ENCODE measurements at regions not wholly inside any gene's neighbourhood (a gene's known extent, or its start where the extent isn't known, plus 50 kb on each side); places are given as distances from the start of the nearest gene placed in this dataset.

DNA sequence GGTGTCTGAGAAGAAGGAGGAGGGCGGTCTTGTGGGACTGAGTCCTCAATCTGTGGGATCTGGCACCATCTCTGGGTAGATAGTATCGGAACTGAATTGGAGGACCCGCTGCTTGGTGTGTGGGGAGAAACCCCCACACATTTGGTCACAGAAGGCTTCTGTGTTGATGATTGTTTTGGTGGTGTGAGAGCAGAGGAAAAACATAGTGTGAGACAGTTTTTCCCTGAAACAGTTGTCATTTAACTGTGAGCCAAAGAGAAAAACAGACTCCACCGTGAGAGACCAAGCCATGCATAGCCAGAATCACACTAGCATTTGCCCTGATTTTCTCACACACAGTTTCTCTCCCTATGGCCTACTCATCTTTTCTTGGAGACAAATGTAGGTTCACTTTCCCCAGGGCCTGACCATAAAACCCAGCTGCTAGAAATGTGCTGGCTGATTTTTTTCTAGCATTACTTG is 91.4 kb upstream of the FLRT2 start:
- H3K27me3 ChIP-seq: no peaks in the 10 kb centered on the region
- WGBS, 3 donors: 80 to 95% (median 87%) methylated on average over 4 of the region's 4 CpGs
- H3K9me3 ChIP-seq: no peaks in the 10 kb centered on the region
- H3K27ac ChIP-seq: no peak overlapping the region
- no peak overlapping the region for H3K4me3 ChIP-seq
- no peaks in the 10 kb centered on the region for H3K36me3 ChIP-seq
- no peak for DNase-seq
- TF ChIP-seq CTCF (IDR thresholded peaks at IDR 0.05): no peak
- no peak for TF ChIP-seq POLR2A (IDR thresholded peaks at IDR 0.05)
- no peak for TF ChIP-seq EP300 (IDR thresholded peaks at IDR 0.05)
- intact Hi-C loops (cut with DNase I): no loop called here
- H3K4me1 ChIP-seq (ENCODE audit: insufficient read depth): no peaks in the 10 kb centered on the region

DNA sequence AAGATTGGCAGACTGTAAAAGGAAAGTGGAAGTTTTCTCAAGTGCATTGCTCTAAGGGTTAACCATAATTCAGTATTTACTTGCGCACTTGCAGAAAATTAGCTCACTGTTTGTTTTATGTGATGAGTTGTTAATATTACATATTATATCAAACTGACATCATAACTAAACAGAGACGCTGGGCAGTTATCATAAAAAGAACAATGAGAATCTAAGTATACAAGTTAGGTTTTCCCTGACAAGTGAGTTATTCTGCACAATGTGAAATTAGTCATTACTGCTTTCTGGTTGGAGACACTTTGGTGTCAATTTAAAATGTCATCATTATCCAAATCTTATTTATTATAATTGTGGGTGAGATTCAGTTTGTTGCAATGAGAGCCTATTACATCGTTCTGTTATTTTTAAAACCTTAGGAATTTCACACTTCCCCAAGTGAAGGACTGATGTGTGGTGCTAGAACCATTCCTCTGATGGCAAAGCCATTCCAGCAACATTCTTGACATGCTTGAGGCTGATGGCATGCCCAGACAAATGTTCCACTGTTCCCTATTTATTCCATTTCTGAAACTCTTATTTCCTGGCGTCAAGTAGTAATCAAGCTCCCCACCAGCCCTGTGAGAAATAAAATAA is 90.1 kb upstream of the FLRT2 start:
- H3K27ac ChIP-seq: no peak overlapping the region
- H3K9me3 ChIP-seq: no peaks in the 10 kb centered on the region
- no peaks in the 10 kb centered on the region for H3K4me1 ChIP-seq (ENCODE audit: insufficient read depth)
- no peak for DNase-seq
- intact Hi-C loops (cut with DNase I): no loop called here
- no peak overlapping the region for H3K4me3 ChIP-seq
- 87 to 91% (median 89%) methylated on average over 4 of the region's 4 CpGs for WGBS, 3 donors
- no peaks in the 10 kb centered on the region for H3K36me3 ChIP-seq
- TF ChIP-seq POLR2A (IDR thresholded peaks at IDR 0.05): no peak
- no peak for TF ChIP-seq EP300 (IDR thresholded peaks at IDR 0.05)
- TF ChIP-seq CTCF (IDR thresholded peaks at IDR 0.05): no peak
- H3K27me3 ChIP-seq: no peaks in the 10 kb centered on the region

- Histone ChIP-seq H3K9me3 (no peaks in the 10 kb centered on the region), H3K4me3 (no peak overlapping the region), H3K36me3 (no peaks in the 10 kb centered on the region), H3K27me3 (no peaks in the 10 kb centered on the region), H3K27ac (no peak overlapping the region), H3K4me1 (ENCODE audit: insufficient read depth) (no peaks in the 10 kb centered on the region)
- intact Hi-C loops (cut with DNase I): no loop called here
- no peak for DNase-seq
- WGBS, 3 donors: 53 to 62% (median 59%) methylated on average over 2 of the region's 2 CpGs
- no peak for TF ChIP-seq EP300 (IDR thresholded peaks at IDR 0.05)
- TF ChIP-seq CTCF (IDR thresholded peaks at IDR 0.05): no peak
- TF ChIP-seq POLR2A (IDR thresholded peaks at IDR 0.05): no peak
Observed at GRCh38 chr14:85441909-85442643, 87.9 kb upstream of the FLRT2 start.

- DNase-seq: no peak
- Histone ChIP-seq H3K36me3 (no peaks in the 10 kb centered on the region), H3K9me3 (no peaks in the 10 kb centered on the region), H3K27ac (no peak overlapping the region), H3K4me1 (ENCODE audit: insufficient read depth) (no peaks in the 10 kb centered on the region), H3K27me3 (no peaks in the 10 kb centered on the region), H3K4me3 (no peak overlapping the region)
- intact Hi-C loops (cut with DNase I): no loop called here
- TF ChIP-seq POLR2A (IDR thresholded peaks at IDR 0.05) (no peak), CTCF (IDR thresholded peaks at IDR 0.05) (no peak), EP300 (IDR thresholded peaks at IDR 0.05) (no peak)
- WGBS, 3 donors: 84 to 97% (median 94%) methylated on average over 1 of the region's 1 CpG
Observed at GRCh38 chr14:85442996-85443395, 86.9 kb upstream of the FLRT2 start.

All from ovary (tissue), 7 donors.